ENCODE measurements at regions not wholly inside any gene's neighbourhood (a gene's known extent, or its start where the extent isn't known, plus 50 kb on each side); places are given as distances from the start of the nearest gene placed in this dataset.

GRCh38 chr13:69155136-69155535, 952.5 kb upstream of the ATXN8OS start (continued):
- TF ChIP-seq IRF9 (tag; IDR thresholded peaks at IDR 0.05) (no peak), TGIF2 (CRISPR knock-in tag; IDR thresholded peaks at IDR 0.05) (no peak), ZBTB1 (CRISPR knock-in tag; IDR thresholded peaks at IDR 0.05; ENCODE audit: borderline replicate concordance, low read depth) (no peak), KDM1A (IDR thresholded peaks at IDR 0.05) (no peak), JUND (IDR thresholded peaks at IDR 0.05; ENCODE audit: borderline replicate concordance, low read depth, low read length) (no peak), JUND (tag; IDR thresholded peaks at IDR 0.05; ENCODE audit: borderline replicate concordance, low read depth, low read length) (no peak)

GRCh38 chr13:69142101-69142500, 965.5 kb upstream of the ATXN8OS start:
- FAIRE-seq, result no peak
- Histone ChIP-seq H3K9me1 (ENCODE audit: control insufficient read depth, insufficient read depth, low read length) (no peaks in the 10 kb centered on the region), H3K27ac (ENCODE audit: extremely low read depth, low read depth, low read length) (no peak overlapping the region), H3K4me3 (no peak overlapping the region), H2AFZ (ENCODE audit: low read depth, low read length) (no peak overlapping the region), H3K4me2 (ENCODE audit: insufficient read depth, low read length) (no peak overlapping the region), H3K9ac (ENCODE audit: insufficient read depth in 1 of 2, low read depth in 2 of 2, low read length in 2 of 2) (no peak overlapping the region), H3K36me3 (ENCODE audit: control insufficient read depth, insufficient read depth, low read length) (no peaks in the 10 kb centered on the region), H3K9me3 (replicated peaks; ENCODE audit: control insufficient read depth, insufficient read depth, low read depth, low read length) (no peaks in the 10 kb centered on the region), H3K4me1 (replicated peaks in 1 of 2; ENCODE audit: control insufficient read depth in 2 of 2, insufficient read depth in 2 of 2, low read length in 2 of 2) (no peaks in the 10 kb centered on the region), H3K27me3 (ENCODE audit: control insufficient read depth in 2 of 2, insufficient read depth in 2 of 2, low read length in 2 of 2) (no peaks in the 10 kb centered on the region), H3K79me2 (ENCODE audit: control insufficient read depth, insufficient read depth, low read length) (no peaks in the 10 kb centered on the region), H4K20me1 (replicated peaks; ENCODE audit: control insufficient read depth, insufficient read depth, low read length) (no peaks in the 10 kb centered on the region)
- in situ Hi-C loops (cut with MboI) (no loop called here), intact Hi-C loops (cut with micrococcal nuclease) (no loop called here)
- ChIA-PET POLR2A (no interaction called here), CTCF (ENCODE audit: low intra/inter-chr PET ratio) (no interaction called here)
- BruUV-seq (replicated peaks), result no TSS peak
- 4% methylated on average over 3 of the region's 3 CpGs for WGBS (ENCODE audit: insufficient coverage, low coverage, missing lambda C conversion rate)
- DNase-seq (ENCODE audit: extremely low read depth in 1 of 4, low spot score in 3 of 4), result no peak
- no peak for ATAC-seq
- TF ChIP-seq RAD51 (IDR thresholded peaks at IDR 0.05; ENCODE audit: borderline replicate concordance, low read depth), result no peak
- no peak for TF ChIP-seq CREB3L1 (IDR thresholded peaks at IDR 0.05; ENCODE audit: borderline replicate concordance, low read depth)
- TF ChIP-seq DLX4 (CRISPR knock-in tag; IDR thresholded peaks at IDR 0.05), result no peak
- no peak for TF ChIP-seq ZNF263 (CRISPR knock-in tag; IDR thresholded peaks at IDR 0.05; ENCODE audit: borderline replicate concordance)
- no peak for TF ChIP-seq PHB (CRISPR knock-in tag; IDR thresholded peaks at IDR 0.05)
- no peak for TF ChIP-seq ZNF445 (CRISPR knock-in tag; IDR thresholded peaks at IDR 0.05; ENCODE audit: low read depth)
- no peak for TF ChIP-seq MAFF (IDR thresholded peaks at IDR 0.05; ENCODE audit: low read length)
- TF ChIP-seq CBX8 (IDR thresholded peaks at IDR 0.05; ENCODE audit: borderline replicate concordance, extremely low read depth, low read depth, low read length, poor library complexity, severe bottlenecking), result no peak
- TF ChIP-seq SMARCE1 (IDR thresholded peaks at IDR 0.05), result no peak
- TF ChIP-seq NCOA2 (IDR thresholded peaks at IDR 0.05; ENCODE audit: partially characterized antibody in 2 of 2), result no peak
- no peak for TF ChIP-seq ZNF274 (IDR thresholded peaks at IDR 0.05; ENCODE audit: borderline replicate concordance, low read depth, low read length)
- no peak for TF ChIP-seq NFIX (CRISPR knock-in tag; IDR thresholded peaks at IDR 0.05; ENCODE audit: low read depth)
- no peak for TF ChIP-seq ZNF140 (CRISPR knock-in tag; IDR thresholded peaks at IDR 0.05)
- no peak for TF ChIP-seq NR3C1 (CRISPR knock-in tag; IDR thresholded peaks at IDR 0.05)

All from K562 (cell line).